KMS-11 (cell line): ENCODE measurements at regions not wholly inside any gene's neighbourhood (a gene's known extent, or its start where the extent isn't known, plus 50 kb on each side); places are given as distances from the start of the nearest gene placed in this dataset.

Experiments
- H2AFZ ChIP-seq: fragments of 200-600 bp; sonication (generic); 2 replicates; pipeline ENCODE4 v1.6.1; 2016; ENCODE audit warnings: antibody characterized with exemption, mixed run types, low read depth
- H3K27ac ChIP-seq: fragments of 200-600 bp; sonication (generic); 2 replicates; pipeline ENCODE4 v1.6.1; 2016; ENCODE audit warnings: mild to moderate bottlenecking, mixed run types
- H3K27me3 ChIP-seq: fragments of 200-600 bp; sonication (generic); 2 replicates; pipeline ENCODE4 v1.6.1; 2017; ENCODE audit warnings: mild to moderate bottlenecking, low read depth, mixed run types, moderate library complexity; ENCODE audit not compliant: insufficient read depth
- H3K36me3 ChIP-seq: fragments of 200-600 bp; sonication (generic); 2 replicates; pipeline ENCODE4 v1.6.1; 2017; ENCODE audit warnings: mild to moderate bottlenecking, mixed run types; ENCODE audit not compliant: insufficient read depth
- H3K4me1 ChIP-seq: fragments of 200-600 bp; sonication (generic); 2 replicates; pipeline ENCODE4 v1.6.1; 2016; ENCODE audit warnings: mild to moderate bottlenecking, low read depth, mixed run types; ENCODE audit not compliant: poor library complexity, severe bottlenecking
- H3K4me2 ChIP-seq: fragments of 200-600 bp; sonication (generic); 2 replicates; pipeline ENCODE4 v1.7.0; 2016; ENCODE audit warnings: mild to moderate bottlenecking, mixed run types
- H3K4me3 ChIP-seq: fragments of 200-600 bp; sonication (generic); IDR thresholded peaks from 2 replicates; pipeline ENCODE4 v1.6.1; 2017; ENCODE audit warnings: low read depth, low read length, mixed read lengths; ENCODE audit not compliant: insufficient read depth
- H3K79me2 ChIP-seq: fragments of 200-600 bp; sonication (generic); 2 replicates; pipeline ENCODE4 v1.6.1; 2016; ENCODE audit warnings: low read depth, mixed run types; ENCODE audit not compliant: insufficient read depth
- H3K9ac ChIP-seq: fragments of 200-600 bp; sonication (generic); 2 replicates; pipeline ENCODE4 v1.6.1; 2016; ENCODE audit warnings: mild to moderate bottlenecking, mixed run types
- H4K20me1 ChIP-seq: fragments of 200-600 bp; sonication (generic); 2 replicates; pipeline ENCODE4 v1.6.1; 2016; ENCODE audit warnings: mild to moderate bottlenecking, mixed run types; ENCODE audit not compliant: insufficient read depth
- TF ChIP-seq, protein P1 (sequence below): fragments of 200-600 bp; sonication (generic); conservative IDR thresholded peaks from 2 replicates; pipeline ENCODE4 v1.6.1; 2017; ENCODE audit warnings: low read depth, mild to moderate bottlenecking, antibody characterized with exemption, low read length, moderate library complexity, mixed read lengths

GRCh38 chr3:168417016-168417415 lies 321.3 kb upstream of the GOLIM4 start:
- Histone ChIP-seq H4K20me1 (no peaks in the 10 kb centered on the region), H3K79me2 (no peaks in the 10 kb centered on the region), H2AFZ (no peak overlapping the region), H3K4me2 (no peak overlapping the region), H3K36me3 (no peaks in the 10 kb centered on the region), H3K9ac (no peak overlapping the region), H3K27ac (no peak overlapping the region), H3K4me3 (no peak overlapping the region), H3K27me3 (no peaks in the 10 kb centered on the region), H3K4me1 (no peaks in the 10 kb centered on the region)
- TF ChIP-seq, protein P1, sequence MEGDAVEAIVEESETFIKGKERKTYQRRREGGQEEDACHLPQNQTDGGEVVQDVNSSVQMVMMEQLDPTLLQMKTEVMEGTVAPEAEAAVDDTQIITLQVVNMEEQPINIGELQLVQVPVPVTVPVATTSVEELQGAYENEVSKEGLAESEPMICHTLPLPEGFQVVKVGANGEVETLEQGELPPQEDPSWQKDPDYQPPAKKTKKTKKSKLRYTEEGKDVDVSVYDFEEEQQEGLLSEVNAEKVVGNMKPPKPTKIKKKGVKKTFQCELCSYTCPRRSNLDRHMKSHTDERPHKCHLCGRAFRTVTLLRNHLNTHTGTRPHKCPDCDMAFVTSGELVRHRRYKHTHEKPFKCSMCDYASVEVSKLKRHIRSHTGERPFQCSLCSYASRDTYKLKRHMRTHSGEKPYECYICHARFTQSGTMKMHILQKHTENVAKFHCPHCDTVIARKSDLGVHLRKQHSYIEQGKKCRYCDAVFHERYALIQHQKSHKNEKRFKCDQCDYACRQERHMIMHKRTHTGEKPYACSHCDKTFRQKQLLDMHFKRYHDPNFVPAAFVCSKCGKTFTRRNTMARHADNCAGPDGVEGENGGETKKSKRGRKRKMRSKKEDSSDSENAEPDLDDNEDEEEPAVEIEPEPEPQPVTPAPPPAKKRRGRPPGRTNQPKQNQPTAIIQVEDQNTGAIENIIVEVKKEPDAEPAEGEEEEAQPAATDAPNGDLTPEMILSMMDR, result no peak

DNA sequence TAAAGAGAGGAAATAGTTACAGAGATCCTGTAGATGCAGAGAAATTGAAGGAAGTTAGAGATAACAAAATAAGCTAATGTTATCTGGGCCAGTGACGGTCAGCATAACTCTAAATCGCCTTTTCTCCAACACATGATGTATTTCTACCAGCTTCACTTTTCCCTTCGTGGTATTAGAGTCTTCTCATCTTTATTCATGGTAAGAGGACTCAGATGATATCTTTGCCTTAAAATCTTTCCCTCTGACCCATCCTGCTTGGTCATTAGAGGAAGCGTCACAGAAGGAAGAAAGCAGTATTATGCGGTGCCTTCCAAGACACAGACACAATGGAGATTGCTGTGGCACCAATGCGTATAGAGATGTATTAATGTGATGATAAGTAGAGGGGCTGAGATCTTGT lies 320.7 kb upstream of the GOLIM4 start:
- no peak overlapping the region for H3K9ac ChIP-seq
- H2AFZ ChIP-seq, result no peak overlapping the region
- no peaks in the 10 kb centered on the region for H4K20me1 ChIP-seq
- no peaks in the 10 kb centered on the region for H3K4me1 ChIP-seq
- no peaks in the 10 kb centered on the region for H3K36me3 ChIP-seq
- TF ChIP-seq, protein P1, result no peak
- no peak overlapping the region for H3K27ac ChIP-seq
- H3K4me3 ChIP-seq, result no peak overlapping the region
- H3K4me2 ChIP-seq, result no peak overlapping the region
- no peaks in the 10 kb centered on the region for H3K79me2 ChIP-seq
- H3K27me3 ChIP-seq, result no peaks in the 10 kb centered on the region

GRCh38 chr3:168414149-168414548 lies 318.4 kb upstream of the GOLIM4 start:
- H3K4me3 ChIP-seq, result no peak overlapping the region
- H3K4me1 ChIP-seq, result no peaks in the 10 kb centered on the region
- H3K27me3 ChIP-seq, result no peaks in the 10 kb centered on the region
- TF ChIP-seq, protein P1, result no peak
- no peak overlapping the region for H3K9ac ChIP-seq
- no peak overlapping the region for H3K27ac ChIP-seq
- H3K36me3 ChIP-seq, result no peaks in the 10 kb centered on the region
- no peak overlapping the region for H2AFZ ChIP-seq
- no peaks in the 10 kb centered on the region for H4K20me1 ChIP-seq
- no peak overlapping the region for H3K4me2 ChIP-seq
- H3K79me2 ChIP-seq, result no peaks in the 10 kb centered on the region

- H3K27ac ChIP-seq, result no peak overlapping the region
- no peaks in the 10 kb centered on the region for H3K27me3 ChIP-seq
- no peak overlapping the region for H2AFZ ChIP-seq
- no peaks in the 10 kb centered on the region for H3K36me3 ChIP-seq
- H3K4me2 ChIP-seq, result no peak overlapping the region
- H3K4me1 ChIP-seq, result no peaks in the 10 kb centered on the region
- H3K4me3 ChIP-seq, result no peak overlapping the region
- no peak overlapping the region for H3K9ac ChIP-seq
- H4K20me1 ChIP-seq, result no peaks in the 10 kb centered on the region
- TF ChIP-seq, protein P1, result no peak
- H3K79me2 ChIP-seq, result no peaks in the 10 kb centered on the region
These were observed 311.7 kb upstream of the GOLIM4 start for GRCh38 chr3:168407381-168407780.
